ENCODE measurements at regions not wholly inside any gene's neighbourhood (a gene's known extent, or its start where the extent isn't known, plus 50 kb on each side); places are given as distances from the start of the nearest gene placed in this dataset.
"Not testable (repeated sequence)": the region's sequence is repeated elsewhere in the genome, so short reads cannot be mapped to it uniquely, and the experiment has no call there.

DNA sequence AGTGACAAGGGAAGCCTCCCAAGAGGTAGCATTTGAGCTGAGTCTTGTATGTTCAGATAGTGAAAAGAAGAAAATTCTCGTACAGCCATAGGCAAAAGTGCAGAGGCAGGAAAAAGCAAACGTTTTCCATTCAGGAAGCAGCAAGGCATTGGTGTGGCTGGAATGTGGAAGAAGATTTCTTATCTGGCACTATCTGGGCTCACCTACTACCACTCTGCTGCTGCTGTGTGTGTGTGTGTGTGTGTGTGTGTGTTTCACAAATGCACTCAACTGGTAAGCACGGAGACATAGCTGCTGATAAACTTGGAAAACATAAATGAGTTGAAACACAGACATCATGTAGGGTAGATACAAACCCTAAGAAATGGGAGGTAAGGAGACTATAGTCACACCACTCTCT is 92.8 kb upstream of the ARHGAP42 start:
- TF ChIP-seq, protein P1, sequence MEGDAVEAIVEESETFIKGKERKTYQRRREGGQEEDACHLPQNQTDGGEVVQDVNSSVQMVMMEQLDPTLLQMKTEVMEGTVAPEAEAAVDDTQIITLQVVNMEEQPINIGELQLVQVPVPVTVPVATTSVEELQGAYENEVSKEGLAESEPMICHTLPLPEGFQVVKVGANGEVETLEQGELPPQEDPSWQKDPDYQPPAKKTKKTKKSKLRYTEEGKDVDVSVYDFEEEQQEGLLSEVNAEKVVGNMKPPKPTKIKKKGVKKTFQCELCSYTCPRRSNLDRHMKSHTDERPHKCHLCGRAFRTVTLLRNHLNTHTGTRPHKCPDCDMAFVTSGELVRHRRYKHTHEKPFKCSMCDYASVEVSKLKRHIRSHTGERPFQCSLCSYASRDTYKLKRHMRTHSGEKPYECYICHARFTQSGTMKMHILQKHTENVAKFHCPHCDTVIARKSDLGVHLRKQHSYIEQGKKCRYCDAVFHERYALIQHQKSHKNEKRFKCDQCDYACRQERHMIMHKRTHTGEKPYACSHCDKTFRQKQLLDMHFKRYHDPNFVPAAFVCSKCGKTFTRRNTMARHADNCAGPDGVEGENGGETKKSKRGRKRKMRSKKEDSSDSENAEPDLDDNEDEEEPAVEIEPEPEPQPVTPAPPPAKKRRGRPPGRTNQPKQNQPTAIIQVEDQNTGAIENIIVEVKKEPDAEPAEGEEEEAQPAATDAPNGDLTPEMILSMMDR (IDR thresholded peaks at IDR 0.05): no peak
- ATAC-seq (ENCODE audit: low FRiP score) (no peak), DNase-seq (ENCODE audit: low spot score) (no peak)

DNA sequence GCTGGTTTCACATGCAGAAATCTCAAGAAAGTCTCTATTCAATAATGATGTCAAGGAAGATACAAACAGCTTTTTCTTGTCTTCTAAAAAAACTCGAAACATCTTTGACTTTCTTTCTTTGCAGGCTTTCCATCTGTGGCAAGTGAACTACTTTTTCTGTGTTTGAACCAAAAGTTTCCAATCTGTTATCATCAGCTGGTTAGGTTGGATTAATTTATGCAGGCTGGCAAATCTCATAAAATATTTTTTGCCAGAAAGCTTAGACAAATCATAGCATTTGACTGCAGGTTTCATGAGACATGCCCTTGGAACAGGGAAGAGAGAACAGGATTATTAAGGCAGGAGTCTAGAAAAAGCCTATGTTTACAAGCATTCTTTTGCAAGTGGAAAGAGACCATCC is 86.1 kb upstream of the ARHGAP42 start:
- no peak for ATAC-seq (ENCODE audit: low FRiP score)
- no peak for DNase-seq (ENCODE audit: low spot score)
- TF ChIP-seq, protein P1 (IDR thresholded peaks at IDR 0.05): no peak

DNA sequence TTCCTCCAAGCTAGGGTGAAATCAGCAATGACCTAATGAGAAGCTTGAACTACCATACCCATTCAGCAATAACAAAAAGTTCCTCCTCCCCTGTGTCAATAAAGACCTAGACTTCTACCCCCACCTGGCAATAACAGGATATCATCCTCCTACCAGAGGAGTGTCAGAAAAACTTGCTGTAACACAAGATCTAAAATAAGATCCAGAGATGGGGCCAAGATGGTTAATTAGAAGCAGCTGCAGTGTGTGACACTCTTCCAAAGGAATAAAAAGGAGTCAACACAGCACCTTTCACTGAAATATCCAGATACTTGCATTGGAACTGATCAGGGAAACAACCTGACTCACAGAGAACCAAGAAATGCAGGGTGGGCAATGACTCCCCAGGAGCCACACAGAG is 84.4 kb upstream of the ARHGAP42 start:
- TF ChIP-seq, protein P1 (IDR thresholded peaks at IDR 0.05): no peak
- no peak for ATAC-seq (ENCODE audit: low FRiP score)
- DNase-seq (ENCODE audit: low spot score): no peak

DNA sequence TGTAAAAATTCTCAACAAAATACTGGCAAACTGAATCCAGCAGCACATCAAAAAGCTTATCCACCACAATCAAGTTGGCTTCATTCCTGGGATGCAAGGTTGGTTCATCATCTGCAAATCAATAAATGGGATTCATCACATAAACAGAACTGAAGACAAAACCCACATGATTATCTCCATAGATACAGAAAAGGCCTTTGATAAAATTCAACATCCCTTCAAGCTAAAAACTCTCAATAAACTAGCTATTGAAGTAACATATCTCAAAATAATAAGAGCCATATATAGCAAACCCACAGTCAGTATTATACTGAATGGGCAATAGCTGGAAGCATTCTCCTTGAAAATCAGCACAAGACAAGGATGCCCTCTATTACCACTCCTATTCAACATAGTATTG is 79.3 kb upstream of the ARHGAP42 start:
- not testable (repeated sequence) for ATAC-seq (ENCODE audit: low FRiP score); DNase-seq (ENCODE audit: low spot score)

DNA sequence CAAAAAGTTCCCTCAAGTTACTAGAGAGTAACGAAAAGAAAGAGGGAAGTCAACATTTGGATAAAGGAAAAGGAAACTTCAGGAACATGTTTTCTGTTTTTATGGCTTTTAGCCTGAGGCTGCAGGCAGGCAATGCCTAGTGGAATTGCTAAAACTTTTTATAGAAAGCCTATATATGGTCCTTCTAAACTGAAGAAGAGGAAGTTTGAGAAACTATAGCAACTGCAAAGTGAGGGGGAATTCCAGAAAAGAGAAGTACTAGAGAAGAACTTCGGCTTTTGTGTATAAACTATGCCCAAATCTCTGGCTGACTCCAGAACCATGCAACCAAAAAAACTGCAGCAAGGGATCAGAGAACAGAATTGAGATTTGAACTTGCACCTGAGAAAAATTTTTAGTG is 74.3 kb upstream of the ARHGAP42 start:
- TF ChIP-seq, protein P1 (IDR thresholded peaks at IDR 0.05): no peak
- no peak for ATAC-seq (ENCODE audit: low FRiP score)
- DNase-seq (ENCODE audit: low spot score): no peak

DNA sequence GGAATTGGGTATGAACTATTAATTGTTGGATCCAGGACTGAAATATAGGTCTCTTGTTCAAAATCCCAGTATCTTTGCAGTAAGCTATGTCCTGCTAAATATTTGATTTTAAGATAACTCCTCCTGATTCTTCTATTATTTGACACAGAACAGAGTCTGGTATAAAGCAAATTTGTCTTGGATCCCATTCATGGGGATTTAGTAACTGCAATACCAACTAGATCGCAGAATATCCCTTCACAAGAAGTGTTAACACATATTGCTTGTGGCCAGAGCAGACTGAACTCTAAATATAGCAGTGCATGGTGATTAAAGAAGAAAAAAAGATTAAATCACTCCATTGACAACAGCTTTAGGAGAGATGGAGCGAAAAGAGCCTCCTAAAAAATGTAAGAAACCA is 68.2 kb upstream of the ARHGAP42 start:
- TF ChIP-seq, protein P1 (IDR thresholded peaks at IDR 0.05): no peak
- no peak for DNase-seq (ENCODE audit: low spot score)
- no peak for ATAC-seq (ENCODE audit: low FRiP score)

DNA sequence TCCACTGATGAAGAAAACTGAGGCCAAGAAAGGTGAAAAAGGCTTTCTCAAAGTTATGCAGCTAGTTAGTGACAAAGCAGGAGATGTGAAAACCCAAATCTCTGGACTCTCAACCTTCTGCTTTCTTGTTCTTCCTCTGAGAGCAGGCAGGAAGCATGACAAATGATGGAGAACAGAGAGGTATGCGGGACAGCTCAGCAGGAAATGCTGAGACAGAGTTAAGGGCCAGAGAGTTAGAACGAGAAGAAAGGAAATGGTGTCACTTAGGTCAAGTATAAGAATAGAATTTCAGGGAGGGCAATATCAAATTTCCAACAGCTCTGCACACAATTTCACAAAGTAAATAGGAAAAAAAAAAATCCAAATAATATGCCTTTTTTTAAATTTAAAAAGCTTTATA is 67.6 kb upstream of the ARHGAP42 start:
- TF ChIP-seq, protein P1 (IDR thresholded peaks at IDR 0.05): no peak
- DNase-seq (ENCODE audit: low spot score) (no peak), ATAC-seq (ENCODE audit: low FRiP score) (no peak)

DNA sequence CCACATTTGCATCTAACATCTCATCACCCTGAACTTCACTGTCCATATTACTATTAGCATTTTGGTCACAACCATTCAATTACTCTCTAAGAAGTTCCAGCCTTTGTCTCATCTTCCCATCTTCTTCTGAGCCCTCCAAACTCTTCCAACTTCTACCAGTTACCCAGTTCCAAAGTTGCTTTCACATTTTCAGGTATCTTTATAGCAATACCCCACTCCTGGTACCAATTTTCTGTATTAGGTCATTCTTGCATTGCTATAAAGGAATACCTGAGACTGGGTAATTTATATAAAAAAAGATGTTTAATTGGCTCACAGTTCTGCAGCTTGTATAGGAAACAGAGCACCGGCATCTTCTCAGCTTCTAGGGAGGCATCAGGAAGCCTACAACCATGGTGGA is 64.7 kb upstream of the ARHGAP42 start:
- no peak for DNase-seq (ENCODE audit: low spot score)
- no peak for ATAC-seq (ENCODE audit: low FRiP score)
- TF ChIP-seq, protein P1 (IDR thresholded peaks at IDR 0.05): no peak

Data from omental fat pad (tissue), 3 donors.